MM.1S (cell line): ENCODE measurements at regions not wholly inside any gene's neighbourhood (a gene's known extent, or its start where the extent isn't known, plus 50 kb on each side); places are given as distances from the start of the nearest gene placed in this dataset.
A peak's percentile ranks its signal among the peaks of the same experiment; 100 is the strongest.

Experiments used
- DNase-seq: peaks from one replicate; pipeline ENCODE4 v3.0.0-alpha.2; 2015
- H2AFZ ChIP-seq: fragments of 300-600 bp; sonication (generic); 2 replicates; pipeline ENCODE4 v1.6.0; 2016; ENCODE audit warnings: antibody characterized with exemption, low read length
- H3F3A ChIP-seq: fragments of 300-600 bp; sonication (generic); 2 replicates; pipeline ENCODE4 v1.6.1; 2016; ENCODE audit warnings: mild to moderate bottlenecking, antibody characterized with exemption, low read length, moderate library complexity, mixed read lengths; ENCODE audit not compliant: insufficient read depth
- H3K27ac ChIP-seq: fragments of 300-600 bp; sonication (generic); 2 replicates; pipeline ENCODE4 v1.5.1; 2016; ENCODE audit warnings: mild to moderate bottlenecking, low read length
- H3K27me3 ChIP-seq: fragments of 300-600 bp; sonication (generic); replicated peaks from 2 replicates; pipeline ENCODE4 v1.6.0; 2016; ENCODE audit warnings: low read length; ENCODE audit not compliant: insufficient read depth
- H3K36me3 ChIP-seq: fragments of 300-600 bp; sonication (generic); replicated peaks from 2 replicates; pipeline ENCODE4 v1.6.1; 2016; ENCODE audit warnings: mild to moderate bottlenecking, low read length, mixed read lengths; ENCODE audit not compliant: insufficient read depth
- H3K4me1 ChIP-seq: fragments of 300-600 bp; sonication (generic); 2 replicates; pipeline ENCODE4 v1.6.1; 2016; ENCODE audit warnings: low read length, mixed read lengths
- H3K4me2 ChIP-seq: fragments of 300-600 bp; sonication (generic); 2 replicates; pipeline ENCODE4 v1.6.0; 2016; ENCODE audit warnings: low read depth, low read length
- H3K4me3 ChIP-seq: fragments of 300-600 bp; sonication (generic); 2 replicates; pipeline ENCODE4 v1.5.1; 2016; ENCODE audit warnings: low read length, mixed read lengths
- H3K79me2 ChIP-seq: fragments of 300-600 bp; sonication (generic); 2 replicates; pipeline ENCODE4 v1.6.1; 2016; ENCODE audit warnings: mixed run types, low read length, mixed read lengths
- H3K9ac ChIP-seq: fragments of 300-600 bp; sonication (generic); 2 replicates; pipeline ENCODE4 v1.6.1; 2016; ENCODE audit warnings: low read length, mixed read lengths
- H3K9me2 ChIP-seq: fragments of 300-600 bp; sonication (generic); replicated peaks from 2 replicates; pipeline ENCODE4 v1.6.1; 2016; ENCODE audit warnings: mild to moderate bottlenecking, low read length, mixed read lengths; ENCODE audit not compliant: insufficient read depth
- H3K9me3 ChIP-seq: fragments of 300-600 bp; sonication (generic); replicated peaks from 2 replicates; pipeline ENCODE4 v1.6.1; 2016; ENCODE audit warnings: mild to moderate bottlenecking, low read length, mixed read lengths; ENCODE audit not compliant: insufficient read depth
- H4K20me1 ChIP-seq: fragments of 300-600 bp; sonication (generic); 2 replicates; pipeline ENCODE4 v1.6.1; 2016; ENCODE audit warnings: mild to moderate bottlenecking, low read length, moderate library complexity, mixed read lengths; ENCODE audit not compliant: insufficient read depth
- CTCF ChIP-seq: fragments of 300-600 bp; sonication (generic); IDR thresholded peaks from 2 replicates; pipeline ENCODE4 v1.5.1; 2016; ENCODE audit warnings: antibody characterized with exemption, low read length, mixed read lengths
- EZH2 ChIP-seq: fragments of 300-600 bp; sonication (generic); optimal IDR thresholded peaks from 2 replicates; pipeline ENCODE3; 2017; ENCODE audit warnings: low read depth, mild to moderate bottlenecking, antibody characterized with exemption, low read length, mixed read lengths
- EZH2phosphoT487 ChIP-seq: fragments of 300-600 bp; sonication (generic); IDR thresholded peaks from 2 replicates; pipeline ENCODE4 v1.6.1; 2018; ENCODE audit warnings: antibody characterized with exemption, low read length

- Histone ChIP-seq H3K79me2 (peaks cover 1% of the 10 kb centered on the region), H3F3A (peaks cover 4% of the 10 kb centered on the region; the same call in 1 of the 2 replicates), H3K9me2 (no peaks in the 10 kb centered on the region), H3K4me1 (no peaks in the 10 kb centered on the region), H3K27me3 (no peaks in the 10 kb centered on the region), H3K36me3 (no peaks in the 10 kb centered on the region), H3K9ac (no peak overlapping the region), H3K9me3 (no peaks in the 10 kb centered on the region), H2AFZ (no peak overlapping the region), H4K20me1 (no peaks in the 10 kb centered on the region), H3K4me3 (no peak overlapping the region), H3K27ac (no peak overlapping the region), H3K4me2 (no peak overlapping the region)
- peak; percentile 63 for DNase-seq
- TF ChIP-seq CTCF: no peak
Measured at GRCh38 chrX:51798701-51799100, 55.5 kb downstream of the GSPT2 start.

- Histone ChIP-seq H3F3A (peaks cover 4% of the 10 kb centered on the region; the same call in 1 of the 2 replicates), H3K9ac (peak overlapping the region; percentile 71)
Measured at GRCh38 chrX:51802917-51803688, 59.9 kb downstream of the GSPT2 start.

GRCh38 chrX:51803833-51804232, 60.6 kb downstream of the GSPT2 start:
- peaks cover 4% of the 10 kb centered on the region; the same call in 1 of the 2 replicates for H3F3A ChIP-seq
- H2AFZ ChIP-seq: no peak overlapping the region
- DNase-seq: no peak
- H3K4me2 ChIP-seq: peak overlapping the region; percentile 57; the same call in 1 of the 2 replicates
- H3K27ac ChIP-seq: no peak overlapping the region
- no peaks in the 10 kb centered on the region for H4K20me1 ChIP-seq
- no peaks in the 10 kb centered on the region for H3K36me3 ChIP-seq
- H3K9me2 ChIP-seq: no peaks in the 10 kb centered on the region
- H3K27me3 ChIP-seq: no peaks in the 10 kb centered on the region
- peaks cover 26% of the 10 kb centered on the region for H3K79me2 ChIP-seq
- H3K4me3 ChIP-seq: peak overlapping the region; percentile 78
- H3K4me1 ChIP-seq: peaks cover 4% of the 10 kb centered on the region; the same call in 1 of the 2 replicates
- peak overlapping the region; percentile 71; the same call in 1 of the 2 replicates for H3K9ac ChIP-seq
- H3K9me3 ChIP-seq: no peaks in the 10 kb centered on the region
- TF ChIP-seq EZH2: no peak
- no peak for TF ChIP-seq EZH2phosphoT487
- TF ChIP-seq CTCF: no peak

More at GRCh38 chrX:51802917-51803688, 59.9 kb downstream of the GSPT2 start:
- Histone ChIP-seq H3K36me3 (no peaks in the 10 kb centered on the region), H3K9me3 (no peaks in the 10 kb centered on the region), H3K4me2 (peak overlapping the region; percentile 57; the same call in 1 of the 2 replicates), H3K27ac (peak overlapping the region; percentile 76; the same call in 1 of the 2 replicates), H3K79me2 (peaks cover 22% of the 10 kb centered on the region), H3K4me3 (peak overlapping the region; percentile 78), H3K9me2 (no peaks in the 10 kb centered on the region), H4K20me1 (no peaks in the 10 kb centered on the region), H3K4me1 (peaks cover 4% of the 10 kb centered on the region; the same call in 1 of the 2 replicates), H3K27me3 (no peaks in the 10 kb centered on the region), H2AFZ (peak overlapping the region; percentile 77)
- DNase-seq: peak; percentile 70
- no peak for TF ChIP-seq EZH2
- TF ChIP-seq EZH2phosphoT487: no peak
- peak; percentile 33; the same call in 1 of the 2 replicates for TF ChIP-seq CTCF
